ENCODE measurements at regions not wholly inside any gene's neighbourhood (a gene's known extent, or its start where the extent isn't known, plus 50 kb on each side); places are given as distances from the start of the nearest gene placed in this dataset.

GRCh38 chr21:25314247-25314646, 293.0 kb downstream of the MRPL39 start:
- intact Hi-C loops (cut with DNase I), result no loop called here

GRCh38 chr21:25313829-25314228, 293.5 kb downstream of the MRPL39 start:
- Histone ChIP-seq H3K9me3 (peaks cover 0 to 3% of the 10 kb centered on the region in 2 donors), H3K4me1 (ENCODE audit: insufficient read depth) (no peaks in the 10 kb centered on the region), H3K36me3 (no peaks in the 10 kb centered on the region), H3K4me3 (no peak overlapping the region), H3K27me3 (peaks cover 3% of the 10 kb centered on the region), H3K27ac (no peak overlapping the region)
- intact Hi-C loops (cut with DNase I), result no loop called here
- 13 to 21% (median 21%) methylated on average over 3 of the region's 3 CpGs for WGBS, 3 donors
- TF ChIP-seq CTCF (IDR thresholded peaks at IDR 0.05), result no peak
- TF ChIP-seq POLR2A (IDR thresholded peaks at IDR 0.05), result no peak
- no peak for TF ChIP-seq EP300 (IDR thresholded peaks at IDR 0.05)
- DNase-seq, result no peak

More at GRCh38 chr21:25314247-25314646, 293.0 kb downstream of the MRPL39 start:
- TF ChIP-seq CTCF (IDR thresholded peaks at IDR 0.05) (no peak), POLR2A (IDR thresholded peaks at IDR 0.05) (no peak), EP300 (IDR thresholded peaks at IDR 0.05) (no peak)
- Histone ChIP-seq H3K9me3 (no peaks in the 10 kb centered on the region), H3K27me3 (peaks cover 3% of the 10 kb centered on the region), H3K4me1 (ENCODE audit: insufficient read depth) (no peaks in the 10 kb centered on the region), H3K4me3 (no peak overlapping the region), H3K36me3 (no peaks in the 10 kb centered on the region), H3K27ac (no peak overlapping the region)
- WGBS, 3 donors, result 41 to 70% (median 44%) methylated on average over 1 of the region's 1 CpG
- DNase-seq, result no peak

GRCh38 chr21:25307489-25307888, 299.8 kb downstream of the MRPL39 start:
- intact Hi-C loops (cut with DNase I), result loop anchor here in 1 of 4 donors (5.0 kb wide), 1 partner anchor 295 kb away; no protein-coding TSS in a partner anchor
- WGBS, 3 donors, result 82 to 91% (median 82%) methylated on average over 1 of the region's 1 CpG
- no peaks in the 10 kb centered on the region for H3K27me3 ChIP-seq
- no peak overlapping the region for H3K27ac ChIP-seq
- no peak for TF ChIP-seq EP300 (IDR thresholded peaks at IDR 0.05)
- TF ChIP-seq POLR2A (IDR thresholded peaks at IDR 0.05), result no peak
- TF ChIP-seq CTCF (IDR thresholded peaks at IDR 0.05), result no peak
- no peak overlapping the region for H3K4me3 ChIP-seq
- DNase-seq, result no peak
- no peaks in the 10 kb centered on the region for H3K36me3 ChIP-seq
- H3K4me1 ChIP-seq (ENCODE audit: insufficient read depth), result no peaks in the 10 kb centered on the region
- peaks cover 0 to 3% of the 10 kb centered on the region in 2 donors for H3K9me3 ChIP-seq

GRCh38 chr21:25304611-25305010, 302.7 kb downstream of the MRPL39 start:
- Histone ChIP-seq H3K36me3 (no peaks in the 10 kb centered on the region), H3K4me1 (ENCODE audit: insufficient read depth) (no peaks in the 10 kb centered on the region), H3K27ac (no peak overlapping the region), H3K4me3 (no peak overlapping the region), H3K9me3 (peaks cover 0 to 3% of the 10 kb centered on the region in 2 donors), H3K27me3 (no peaks in the 10 kb centered on the region)
- 75 to 81% (median 77%) methylated on average over 4 of the region's 4 CpGs for WGBS, 3 donors
- intact Hi-C loops (cut with DNase I), result loop anchor here in 1 of 4 donors (5.0 kb wide), 1 partner anchor 298 kb away; no protein-coding TSS in a partner anchor
- DNase-seq, result no peak
- TF ChIP-seq CTCF (IDR thresholded peaks at IDR 0.05), result no peak
- no peak for TF ChIP-seq EP300 (IDR thresholded peaks at IDR 0.05)
- TF ChIP-seq POLR2A (IDR thresholded peaks at IDR 0.05), result no peak
